ENCODE measurements at regions not wholly inside any gene's neighbourhood (a gene's known extent, or its start where the extent isn't known, plus 50 kb on each side); places are given as distances from the start of the nearest gene placed in this dataset.

DNA sequence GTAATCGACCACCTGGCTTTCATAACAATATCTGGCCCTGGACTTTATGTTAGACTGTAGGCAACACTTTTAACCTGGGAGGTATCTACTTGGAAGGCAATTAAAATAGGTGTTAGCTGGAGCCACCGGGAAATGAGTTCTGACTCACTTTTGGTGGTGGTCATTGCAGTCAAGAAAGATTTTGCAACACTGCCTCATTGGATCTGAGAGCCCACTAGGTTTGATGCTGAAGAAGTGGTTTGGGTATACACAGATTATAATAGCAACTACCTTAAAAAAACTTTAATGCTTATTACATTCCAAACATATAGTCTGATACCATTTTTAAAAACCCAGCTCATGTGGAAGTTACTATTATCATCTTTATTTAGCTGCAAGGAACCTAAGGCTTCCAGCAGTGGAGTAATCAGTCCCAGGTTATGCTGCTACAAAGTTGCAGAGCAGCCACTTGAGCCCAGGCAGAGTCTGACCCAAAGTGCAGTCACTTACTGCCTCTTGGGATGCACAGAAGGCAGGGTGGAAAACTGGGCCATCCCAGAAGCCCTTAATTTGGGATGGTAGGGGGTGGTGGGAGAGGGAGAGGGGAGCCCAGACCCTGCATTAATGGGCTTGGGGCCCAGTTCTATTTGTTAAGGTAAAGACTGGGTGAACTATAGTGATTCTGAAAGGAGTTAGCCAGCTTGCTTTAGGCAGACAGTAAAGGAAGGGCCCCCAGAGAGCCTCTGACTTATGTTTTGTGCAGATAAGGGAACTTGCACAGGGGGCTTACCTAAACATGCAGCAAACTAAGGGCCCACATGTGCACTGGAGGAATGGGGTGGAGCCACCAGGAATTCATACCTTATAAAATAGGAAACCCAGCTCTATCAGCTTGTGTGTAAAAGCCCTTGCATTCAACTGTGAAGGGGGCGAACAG, 149.4 kb downstream of the SNX19 start:
- DNase-seq = no peak
- peaks cover 0 to 4% of the 10 kb centered on the region in 2 donors for H3K27me3 Mint-ChIP-seq
- peaks cover 0 to 3% (median 2%) of the 10 kb centered on the region in 3 donors for H3K4me1 Mint-ChIP-seq
- Histone ChIP-seq H3K4me3 (ENCODE audit: control insufficient read depth in 1 of 2, extremely low read depth in 1 of 2, low read length in 1 of 2) (no peak overlapping the region), H3K27me3 (replicated peaks in 1 of 2; ENCODE audit: control insufficient read depth in 2 of 2, extremely low read depth in 1 of 2, insufficient read depth in 2 of 2, low read length in 1 of 2) (peaks cover 0 to 8% of the 10 kb centered on the region in 2 experiments), H3K36me3 (ENCODE audit: control insufficient read depth in 2 of 2, extremely low read depth in 1 of 2, insufficient read depth in 1 of 2, low read length in 1 of 2) (no peaks in the 10 kb centered on the region), H3K9me3 (no peaks in the 10 kb centered on the region), H3K4me1 (ENCODE audit: control insufficient read depth in 1 of 2, extremely low read depth in 1 of 2, insufficient read depth in 2 of 2, low read length in 2 of 2) (peaks cover 0 to 3% of the 10 kb centered on the region in 2 experiments), H3K27ac (ENCODE audit: low read length) (no peak overlapping the region)
- ChIA-PET CTCF (no interaction called here), POLR2A (no interaction called here)
- 14% methylated on average over 1 of the region's 3 CpGs for WGBS (ENCODE audit: insufficient coverage)
- no peaks in the 10 kb centered on the region for H3K36me3 Mint-ChIP-seq
- ATAC-seq (replicated peaks in 1 of 4) = no peak
- H3K4me3 Mint-ChIP-seq = no peak overlapping the region
- no peak overlapping the region for H3K27ac Mint-ChIP-seq
- H3K9me3 Mint-ChIP-seq = no peaks in the 10 kb centered on the region

DNA sequence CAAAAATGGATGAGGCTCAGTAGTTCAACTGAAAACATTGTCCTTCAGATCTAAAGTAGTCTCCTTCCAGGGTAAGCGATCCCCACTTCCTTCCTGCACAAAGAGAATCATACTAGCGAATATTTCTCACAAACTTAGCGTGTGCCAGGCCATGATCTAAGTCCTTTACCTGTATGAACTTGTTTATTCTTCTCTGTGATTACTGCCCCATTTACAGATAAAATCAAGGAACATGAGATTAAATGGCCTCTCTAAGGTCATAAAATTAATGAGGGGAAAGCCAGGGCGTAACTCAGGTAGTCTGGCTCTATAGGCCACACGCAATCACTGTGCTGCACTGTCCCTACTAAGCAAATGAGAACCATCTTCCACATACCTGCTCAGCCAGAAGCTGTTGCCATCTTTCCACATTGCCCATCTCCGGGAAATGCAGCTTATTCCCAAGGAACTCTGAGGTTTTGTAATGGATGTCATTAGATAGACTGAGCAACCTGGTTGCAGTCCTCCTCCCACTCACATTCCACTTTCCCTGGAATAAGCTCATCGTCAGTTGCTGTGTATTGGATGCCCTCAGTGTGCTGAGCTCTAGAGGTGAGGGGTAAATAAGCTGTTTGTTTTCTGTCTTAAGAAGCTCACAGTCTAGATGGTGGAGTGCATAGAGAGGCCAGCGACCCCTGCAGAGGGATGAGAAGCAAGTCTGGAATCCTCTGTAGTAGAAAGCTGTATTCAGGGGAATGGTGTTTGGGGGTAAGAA, 146.3 kb downstream of the SNX19 start:
- Mint-ChIP-seq H3K9me3 (no peaks in the 10 kb centered on the region), H3K27ac (no peak overlapping the region), H3K4me1 (peaks cover 0 to 3% (median 2%) of the 10 kb centered on the region in 3 donors), H3K27me3 (peaks cover 0 to 4% of the 10 kb centered on the region in 2 donors), H3K4me3 (no peak overlapping the region), H3K36me3 (no peaks in the 10 kb centered on the region)
- no peak for DNase-seq
- Histone ChIP-seq H3K9me3 (no peaks in the 10 kb centered on the region), H3K4me1 (ENCODE audit: control insufficient read depth in 1 of 2, extremely low read depth in 1 of 2, insufficient read depth in 2 of 2, low read length in 2 of 2) (peaks cover 0 to 3% of the 10 kb centered on the region in 2 experiments), H3K36me3 (ENCODE audit: control insufficient read depth in 2 of 2, extremely low read depth in 1 of 2, insufficient read depth in 1 of 2, low read length in 1 of 2) (no peaks in the 10 kb centered on the region), H3K27me3 (replicated peaks in 1 of 2; ENCODE audit: control insufficient read depth in 2 of 2, extremely low read depth in 1 of 2, insufficient read depth in 2 of 2, low read length in 1 of 2) (no peaks in the 10 kb centered on the region), H3K4me3 (ENCODE audit: control insufficient read depth in 1 of 2, extremely low read depth in 1 of 2, low read length in 1 of 2) (no peak overlapping the region), H3K27ac (ENCODE audit: low read length) (no peak overlapping the region)
- WGBS (ENCODE audit: insufficient coverage) = 43% methylated on average over 1 of the region's 8 CpGs
- CTCF ChIA-PET = no interaction called here
- ATAC-seq (replicated peaks in 1 of 4) = no peak
- POLR2A ChIA-PET = interaction anchor here in 1 of 2 donors (0.7 kb wide), 1 partner anchor 126 kb away, joined by 3 read pairs; no protein-coding TSS in a partner anchor

DNA sequence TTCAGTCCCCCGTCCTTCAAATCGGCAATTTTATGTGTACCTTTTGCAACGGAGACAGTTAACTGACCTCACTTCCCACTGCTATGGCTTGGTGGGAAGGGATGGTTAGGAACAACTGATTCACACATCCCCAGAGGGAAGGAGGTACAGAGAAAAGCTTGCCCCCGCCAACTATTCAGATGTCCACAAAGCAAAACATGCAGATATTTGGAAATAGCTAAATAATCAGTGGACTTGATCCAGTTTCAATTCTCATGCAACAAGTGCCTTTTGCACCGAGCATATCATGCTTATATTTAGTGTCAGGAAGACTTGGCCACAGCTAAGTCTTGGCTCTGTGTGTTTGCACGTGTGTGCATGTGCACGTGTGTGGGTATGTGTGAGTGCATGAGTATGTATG, 144.6 kb downstream of the SNX19 start:
- 79% methylated on average over 3 of the region's 7 CpGs for WGBS (ENCODE audit: insufficient coverage)
- CTCF ChIA-PET = no interaction called here

DNA sequence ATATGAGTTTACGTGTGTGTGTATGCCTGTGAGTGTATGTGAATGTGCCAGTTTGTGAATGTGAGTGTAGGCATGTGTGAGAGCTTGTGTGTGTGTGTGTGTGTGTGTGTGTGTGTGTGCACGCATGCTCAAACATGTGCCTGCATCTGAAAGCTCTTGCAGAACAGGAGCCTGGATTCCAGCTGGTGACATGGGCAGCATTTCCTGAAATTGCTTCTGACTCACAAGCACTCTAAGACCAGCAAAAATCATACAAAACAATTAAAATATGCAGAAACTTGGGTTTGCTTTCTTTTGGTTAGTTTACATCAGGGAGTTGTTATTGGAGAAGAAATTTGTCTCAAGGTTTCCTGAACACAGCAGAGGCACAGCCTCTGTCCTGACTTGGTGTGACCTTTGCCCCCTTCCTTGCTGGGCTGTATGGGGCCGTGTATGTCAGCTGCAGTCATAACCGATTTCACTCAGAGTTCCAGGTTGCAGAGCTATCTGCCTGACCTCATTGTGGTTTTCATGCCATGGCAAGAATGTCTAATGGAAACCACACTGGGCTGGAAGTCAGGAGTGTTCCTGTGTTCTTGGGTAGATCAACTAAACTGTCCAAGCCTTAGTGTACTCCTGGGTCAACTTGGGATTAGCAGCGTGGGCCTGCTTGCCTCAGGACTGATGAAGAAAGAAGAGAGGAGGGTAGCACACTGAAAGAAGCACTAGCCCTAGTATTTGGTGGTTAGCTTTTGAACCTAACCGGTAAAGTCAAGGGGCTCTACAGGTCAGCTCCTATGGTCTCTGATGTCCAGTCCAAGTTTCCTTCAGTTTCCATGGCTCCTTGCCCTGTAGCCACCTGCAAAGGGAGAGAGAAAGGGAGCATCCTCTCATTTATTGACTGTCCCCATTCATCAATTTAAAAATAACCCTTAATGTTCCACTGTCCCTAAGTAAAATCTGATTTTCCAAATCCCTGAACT, 143.7 kb downstream of the SNX19 start:
- Histone ChIP-seq H3K27me3 (replicated peaks in 1 of 2; ENCODE audit: control insufficient read depth in 2 of 2, extremely low read depth in 1 of 2, insufficient read depth in 2 of 2, low read length in 1 of 2) (no peaks in the 10 kb centered on the region), H3K4me1 (ENCODE audit: control insufficient read depth in 1 of 2, extremely low read depth in 1 of 2, insufficient read depth in 2 of 2, low read length in 2 of 2) (no peaks in the 10 kb centered on the region), H3K27ac (ENCODE audit: low read length) (no peak overlapping the region), H3K9me3 (no peaks in the 10 kb centered on the region), H3K36me3 (ENCODE audit: control insufficient read depth in 2 of 2, extremely low read depth in 1 of 2, insufficient read depth in 1 of 2, low read length in 1 of 2) (no peaks in the 10 kb centered on the region), H3K4me3 (ENCODE audit: control insufficient read depth in 1 of 2, extremely low read depth in 1 of 2, low read length in 1 of 2) (no peak overlapping the region)
- WGBS (ENCODE audit: insufficient coverage) = 38% methylated on average over 4 of the region's 6 CpGs
- ChIA-PET POLR2A (no interaction called here), CTCF (no interaction called here)
- ATAC-seq (replicated peaks in 1 of 4) = no peak
- H3K4me3 Mint-ChIP-seq = no peak overlapping the region
- no peak overlapping the region for H3K27ac Mint-ChIP-seq
- peaks cover 1 to 8% of the 10 kb centered on the region in 2 donors for H3K27me3 Mint-ChIP-seq
- no peak for DNase-seq
- no peaks in the 10 kb centered on the region for H3K36me3 Mint-ChIP-seq
- no peaks in the 10 kb centered on the region for H3K9me3 Mint-ChIP-seq
- H3K4me1 Mint-ChIP-seq = no peaks in the 10 kb centered on the region

More for the DNA sequence above, 144.6 kb downstream of the SNX19 start:
- Histone ChIP-seq H3K4me1 (ENCODE audit: control insufficient read depth in 1 of 2, extremely low read depth in 1 of 2, insufficient read depth in 2 of 2, low read length in 2 of 2) (peaks cover 0 to 3% of the 10 kb centered on the region in 2 experiments), H3K36me3 (ENCODE audit: control insufficient read depth in 2 of 2, extremely low read depth in 1 of 2, insufficient read depth in 1 of 2, low read length in 1 of 2) (no peaks in the 10 kb centered on the region), H3K27ac (ENCODE audit: low read length) (no peak overlapping the region), H3K9me3 (no peaks in the 10 kb centered on the region), H3K27me3 (replicated peaks in 1 of 2; ENCODE audit: control insufficient read depth in 2 of 2, extremely low read depth in 1 of 2, insufficient read depth in 2 of 2, low read length in 1 of 2) (no peaks in the 10 kb centered on the region), H3K4me3 (ENCODE audit: control insufficient read depth in 1 of 2, extremely low read depth in 1 of 2, low read length in 1 of 2) (no peak overlapping the region)
- H3K27me3 Mint-ChIP-seq = peaks cover 0 to 4% of the 10 kb centered on the region in 2 donors
- H3K4me3 Mint-ChIP-seq = no peak overlapping the region
- POLR2A ChIA-PET = no interaction called here
- H3K9me3 Mint-ChIP-seq = no peaks in the 10 kb centered on the region
- DNase-seq = no peak
- no peak overlapping the region for H3K27ac Mint-ChIP-seq
- H3K36me3 Mint-ChIP-seq = no peaks in the 10 kb centered on the region
- ATAC-seq (replicated peaks in 1 of 4) = no peak
- H3K4me1 Mint-ChIP-seq = no peaks in the 10 kb centered on the region

DNA sequence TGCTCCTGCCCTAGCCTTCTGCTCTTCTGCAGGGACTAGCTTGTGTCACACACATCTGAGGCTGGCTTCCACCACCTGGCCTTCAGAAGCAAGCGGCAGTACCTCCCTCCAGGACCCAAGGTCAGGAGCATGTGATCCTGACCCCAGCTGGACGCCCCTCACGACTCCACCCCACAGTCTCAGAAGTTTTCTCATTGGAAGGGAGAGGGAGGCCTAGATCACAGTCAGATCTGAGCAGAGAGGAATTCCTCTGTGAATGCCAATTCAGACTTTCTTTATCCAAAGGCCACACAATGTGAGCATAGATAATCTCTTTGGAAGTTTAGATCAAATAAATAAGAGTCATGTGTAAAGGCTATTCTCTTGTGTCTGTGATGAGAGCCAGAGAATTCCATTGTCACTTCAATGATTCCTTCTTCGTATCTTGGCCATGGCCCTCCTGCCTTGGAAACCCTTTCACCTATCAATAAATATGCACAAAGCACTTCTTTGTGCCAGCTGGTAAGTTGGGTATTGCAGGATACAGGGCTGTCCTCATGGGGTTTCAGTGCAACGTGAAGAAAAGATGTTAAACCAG, 142.9 kb downstream of the SNX19 start:
- DNase-seq (no peak), ATAC-seq (replicated peaks in 1 of 4) (no peak)
- no peak overlapping the region for H3K4me3 Mint-ChIP-seq
- ChIA-PET POLR2A (no interaction called here), CTCF (no interaction called here)
- 100% methylated on average over 1 of the region's 5 CpGs for WGBS (ENCODE audit: insufficient coverage)
- H3K9me3 ChIP-seq = no peaks in the 10 kb centered on the region
- no peaks in the 10 kb centered on the region for H3K36me3 Mint-ChIP-seq
- no peaks in the 10 kb centered on the region for H3K36me3 ChIP-seq (ENCODE audit: control insufficient read depth in 2 of 2, extremely low read depth in 1 of 2, insufficient read depth in 1 of 2, low read length in 1 of 2)
- no peaks in the 10 kb centered on the region for H3K4me1 ChIP-seq (ENCODE audit: control insufficient read depth in 1 of 2, extremely low read depth in 1 of 2, insufficient read depth in 2 of 2, low read length in 2 of 2)
- no peaks in the 10 kb centered on the region for H3K27me3 ChIP-seq (replicated peaks in 1 of 2; ENCODE audit: control insufficient read depth in 2 of 2, extremely low read depth in 1 of 2, insufficient read depth in 2 of 2, low read length in 1 of 2)
- H3K27ac Mint-ChIP-seq = no peak overlapping the region
- peaks cover 6 to 9% of the 10 kb centered on the region in 2 donors for H3K27me3 Mint-ChIP-seq
- H3K4me1 Mint-ChIP-seq = no peaks in the 10 kb centered on the region
- no peak overlapping the region for H3K4me3 ChIP-seq (ENCODE audit: control insufficient read depth in 1 of 2, extremely low read depth in 1 of 2, low read length in 1 of 2)
- no peaks in the 10 kb centered on the region for H3K9me3 Mint-ChIP-seq
- no peak overlapping the region for H3K27ac ChIP-seq (ENCODE audit: low read length)

DNA sequence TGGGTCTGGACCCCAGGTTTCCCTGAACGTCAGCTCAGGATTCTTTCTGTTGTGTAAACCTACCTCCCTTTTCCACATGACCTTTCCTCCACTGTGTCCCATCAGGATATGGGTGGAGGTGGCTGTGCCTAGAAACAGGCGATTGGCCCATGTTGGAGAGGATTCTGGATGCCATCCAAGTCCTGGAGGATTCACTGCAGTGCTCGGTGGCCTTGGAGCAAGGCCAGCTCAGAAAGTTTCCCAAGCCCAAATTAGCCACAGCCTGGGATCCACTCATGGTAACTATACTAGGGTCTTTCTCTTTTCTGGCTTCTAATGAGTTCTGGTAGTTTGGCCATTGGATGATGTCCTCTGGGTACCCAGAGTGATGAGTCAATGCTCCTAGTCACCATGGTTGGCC, 141.6 kb downstream of the SNX19 start:
- Histone ChIP-seq H3K9me3 (no peaks in the 10 kb centered on the region), H3K27ac (ENCODE audit: low read length) (no peak overlapping the region), H3K4me3 (ENCODE audit: control insufficient read depth in 1 of 2, extremely low read depth in 1 of 2, low read length in 1 of 2) (no peak overlapping the region), H3K4me1 (ENCODE audit: control insufficient read depth in 1 of 2, extremely low read depth in 1 of 2, insufficient read depth in 2 of 2, low read length in 2 of 2) (no peaks in the 10 kb centered on the region), H3K27me3 (replicated peaks in 1 of 2; ENCODE audit: control insufficient read depth in 2 of 2, extremely low read depth in 1 of 2, insufficient read depth in 2 of 2, low read length in 1 of 2) (no peaks in the 10 kb centered on the region), H3K36me3 (ENCODE audit: control insufficient read depth in 2 of 2, extremely low read depth in 1 of 2, insufficient read depth in 1 of 2, low read length in 1 of 2) (no peaks in the 10 kb centered on the region)
- peaks cover 6 to 9% of the 10 kb centered on the region in 2 donors for H3K27me3 Mint-ChIP-seq
- ATAC-seq (replicated peaks in 1 of 4) = no peak
- H3K27ac Mint-ChIP-seq = no peak overlapping the region
- no CpG with 5 or more reads among the region's 3 CpGs for WGBS (ENCODE audit: insufficient coverage)
- CTCF ChIA-PET = no interaction called here
- H3K36me3 Mint-ChIP-seq = no peaks in the 10 kb centered on the region
- no peaks in the 10 kb centered on the region for H3K4me1 Mint-ChIP-seq
- no peak overlapping the region for H3K4me3 Mint-ChIP-seq
- no peak for DNase-seq
- no peaks in the 10 kb centered on the region for H3K9me3 Mint-ChIP-seq
- POLR2A ChIA-PET = no interaction called here
